Neuron (in vitro differentiated cells): ENCODE measurements at regions not wholly inside any gene's neighbourhood (a gene's known extent, or its start where the extent isn't known, plus 50 kb on each side); places are given as distances from the start of the nearest gene placed in this dataset.
"Not testable (repeated sequence)": the region's sequence is repeated elsewhere in the genome, so short reads cannot be mapped to it uniquely, and the experiment has no call there.

Experiments
- H2AFZ ChIP-seq: one replicate; pipeline ENCODE4 v1.6.1; 2013; ENCODE audit warnings: low read depth, mild to moderate bottlenecking, inconsistent platforms, low read length, moderate library complexity
- H3K27me3 ChIP-seq: one replicate; pipeline ENCODE4 v1.6.1; 2013; ENCODE audit warnings: low read length; ENCODE audit not compliant: insufficient read depth
- H3K36me3 ChIP-seq: one replicate; pipeline ENCODE4 v1.6.1; 2013; ENCODE audit warnings: low read length; ENCODE audit not compliant: insufficient read depth
- H3K4me1 ChIP-seq: one replicate; pipeline ENCODE4 v1.6.1; 2013; ENCODE audit warnings: low read length; ENCODE audit not compliant: insufficient read depth
- H3K4me3 ChIP-seq: 2 replicates; pipeline ENCODE4 v1.5.1; 2013; ENCODE audit warnings: mild to moderate bottlenecking, low read length, moderate library complexity
- H3K9me3 ChIP-seq: one replicate; pipeline ENCODE4 v1.6.1; 2013; ENCODE audit warnings: low read length

DNA sequence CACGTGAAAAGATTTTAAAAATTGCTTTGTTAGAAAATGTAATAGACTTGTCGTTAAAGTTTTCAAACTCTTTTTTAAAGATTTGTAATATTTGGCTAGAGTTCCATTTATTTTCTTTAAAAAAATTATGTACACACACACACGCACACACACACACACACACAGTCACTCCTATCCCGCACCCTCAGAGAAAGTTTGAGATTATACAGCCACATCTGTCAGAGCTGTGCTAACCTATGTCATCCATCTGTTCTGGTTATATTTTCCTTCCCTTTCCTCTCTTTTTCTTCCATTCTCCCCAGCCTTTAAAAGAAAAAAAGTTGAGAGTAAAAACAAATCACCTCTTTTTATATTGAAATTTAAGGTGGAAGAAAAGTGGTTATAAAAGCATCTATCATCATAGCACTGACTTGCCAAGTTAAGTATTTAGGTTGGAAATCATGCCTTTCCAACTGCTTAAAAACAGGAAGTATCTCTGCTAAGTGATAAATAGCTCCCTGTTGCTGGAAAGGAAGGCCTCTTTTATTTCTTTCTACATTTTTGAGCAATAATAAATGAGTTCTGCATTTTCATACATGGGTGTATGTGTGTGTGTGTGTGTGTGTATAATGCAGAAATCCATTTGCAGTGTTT, 163.3 kb upstream of the SPRY1 start:
- H3K36me3 ChIP-seq = no peaks in the 10 kb centered on the region
- peaks cover 19% of the 10 kb centered on the region for H3K4me1 ChIP-seq
- H2AFZ ChIP-seq = no peak overlapping the region
- no peaks in the 10 kb centered on the region for H3K9me3 ChIP-seq
- no peak overlapping the region for H3K4me3 ChIP-seq
- H3K27me3 ChIP-seq = no peaks in the 10 kb centered on the region

DNA sequence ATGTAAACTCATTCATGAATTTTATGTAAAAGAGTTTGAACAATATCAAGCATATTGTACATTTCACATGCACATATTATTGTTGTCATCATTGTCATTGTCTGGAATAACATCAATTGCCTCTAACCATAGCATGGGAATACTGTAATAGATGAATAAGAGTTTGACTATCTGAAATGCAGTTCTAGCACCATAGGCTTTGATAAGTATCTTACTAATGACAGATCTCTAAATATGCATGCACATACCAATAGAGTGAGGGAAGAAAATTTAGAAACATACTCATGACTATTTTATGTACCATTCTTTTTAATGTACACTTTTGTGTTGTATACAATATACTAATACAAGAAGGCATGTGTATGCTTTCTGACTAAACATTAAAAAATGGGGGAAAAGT, 161.6 kb upstream of the SPRY1 start:
- Histone ChIP-seq H3K4me3 (no peak overlapping the region), H3K4me1 (peaks cover 19% of the 10 kb centered on the region), H3K36me3 (no peaks in the 10 kb centered on the region), H2AFZ (no peak overlapping the region), H3K27me3 (no peaks in the 10 kb centered on the region), H3K9me3 (no peaks in the 10 kb centered on the region)

DNA sequence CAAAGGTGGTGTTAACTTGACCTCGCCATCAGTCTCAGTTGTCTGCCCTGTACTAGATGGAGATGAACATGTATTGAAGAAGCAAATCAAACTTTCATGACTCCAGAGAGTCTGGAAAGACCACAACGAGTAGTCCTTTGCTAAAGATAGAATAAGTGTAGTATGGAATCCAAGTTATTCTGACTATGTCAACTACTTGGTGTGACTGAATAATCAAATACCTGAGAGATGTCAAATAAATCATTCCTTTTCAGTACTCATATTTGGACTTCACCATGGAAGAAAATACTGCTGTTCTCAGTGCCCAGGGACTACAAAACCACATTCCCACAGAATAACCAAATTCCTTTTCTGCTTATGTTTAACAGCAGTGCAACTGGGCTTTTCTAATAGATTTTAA, 161.2 kb upstream of the SPRY1 start:
- Histone ChIP-seq H2AFZ (no peak overlapping the region), H3K4me1 (peaks cover 19% of the 10 kb centered on the region), H3K4me3 (no peak overlapping the region), H3K27me3 (no peaks in the 10 kb centered on the region), H3K36me3 (no peaks in the 10 kb centered on the region), H3K9me3 (no peaks in the 10 kb centered on the region)

DNA sequence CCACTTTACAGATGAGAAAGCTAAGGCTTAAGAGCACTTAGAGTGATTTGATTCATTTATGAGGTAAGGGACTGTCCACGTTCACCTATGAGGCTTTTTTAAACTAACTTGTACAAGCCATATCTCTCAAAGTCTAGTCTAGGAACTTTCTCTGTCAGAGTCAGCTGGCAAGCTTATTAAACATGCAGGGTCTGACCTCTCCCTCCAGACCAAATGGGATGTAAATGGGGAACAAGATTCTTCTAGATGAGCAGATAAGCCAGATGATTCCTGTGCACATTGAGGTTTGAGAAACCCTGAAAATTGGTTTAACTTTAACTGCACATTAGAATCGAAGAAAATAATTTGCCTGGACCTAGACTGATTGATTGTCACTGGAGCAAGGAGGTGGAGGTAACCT, 160.0 kb upstream of the SPRY1 start:
- no peak overlapping the region for H2AFZ ChIP-seq
- peaks cover 10% of the 10 kb centered on the region for H3K4me1 ChIP-seq
- H3K36me3 ChIP-seq = no peaks in the 10 kb centered on the region
- H3K27me3 ChIP-seq = no peaks in the 10 kb centered on the region
- no peak overlapping the region for H3K4me3 ChIP-seq
- H3K9me3 ChIP-seq = no peaks in the 10 kb centered on the region

DNA sequence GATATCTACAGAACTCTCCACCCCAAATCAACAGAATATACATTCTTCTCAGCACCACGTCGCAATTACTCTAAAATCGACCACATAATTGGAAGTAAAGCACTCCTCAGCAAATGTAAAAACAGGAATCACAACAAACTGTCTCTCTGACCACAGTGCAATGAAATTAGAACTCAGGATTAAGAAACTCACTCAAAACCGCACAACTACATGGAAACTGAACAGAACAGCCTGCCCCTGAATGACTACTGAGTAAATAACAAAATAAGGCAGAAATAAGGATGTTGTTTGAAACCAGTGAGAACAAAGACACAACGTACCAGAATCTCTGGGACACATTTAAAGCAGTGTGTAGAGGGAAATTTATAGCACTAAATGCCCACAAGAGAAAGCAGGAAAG, 156.3 kb upstream of the SPRY1 start:
- not testable (repeated sequence) for H3K36me3 ChIP-seq, H2AFZ ChIP-seq, H3K27me3 ChIP-seq, H3K4me3 ChIP-seq, H3K9me3 ChIP-seq, H3K4me1 ChIP-seq

DNA sequence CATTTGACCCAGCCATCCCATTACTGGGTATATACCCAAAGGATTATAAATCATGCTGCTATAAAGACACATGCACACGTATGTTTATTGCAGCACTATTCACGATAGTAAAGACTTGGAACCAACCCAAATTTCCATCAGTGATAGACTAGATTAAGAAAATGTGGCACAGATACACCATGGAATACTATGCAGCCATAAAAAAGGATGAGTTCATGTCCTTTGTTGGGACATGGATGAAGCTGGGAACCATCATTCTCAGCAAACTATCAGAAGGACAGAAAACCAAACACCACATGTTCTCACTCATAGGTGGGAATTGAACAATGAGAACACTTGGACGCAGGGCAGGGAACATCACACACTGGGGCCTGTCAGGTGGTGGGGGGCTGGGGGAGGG, 153.4 kb upstream of the SPRY1 start:
- H3K4me3 ChIP-seq, H3K27me3 ChIP-seq, H3K4me1 ChIP-seq, H3K9me3 ChIP-seq, H3K36me3 ChIP-seq, H2AFZ ChIP-seq: not testable (repeated sequence)

DNA sequence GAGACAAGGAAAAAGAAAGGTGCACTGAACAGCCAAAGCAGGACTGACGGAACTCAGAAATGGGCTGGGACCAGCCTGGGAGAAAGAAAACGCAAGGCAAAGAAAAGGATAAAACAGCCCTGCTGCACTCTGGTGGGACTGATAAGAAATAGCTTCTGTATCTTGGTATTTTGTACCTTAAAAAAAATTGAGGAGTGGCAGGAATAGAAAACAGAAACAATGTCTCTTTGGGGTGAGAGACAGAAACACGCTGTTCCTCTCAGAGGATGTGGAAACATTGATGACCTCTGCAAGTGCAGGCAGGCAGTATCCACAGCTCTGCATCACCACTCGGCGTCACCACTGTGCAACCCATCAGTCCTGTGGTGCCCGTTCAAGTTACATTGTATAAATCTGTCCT, 152.5 kb upstream of the SPRY1 start:
- Histone ChIP-seq H3K4me1 (no peaks in the 10 kb centered on the region), H3K9me3 (no peaks in the 10 kb centered on the region), H2AFZ (no peak overlapping the region), H3K36me3 (no peaks in the 10 kb centered on the region), H3K4me3 (no peak overlapping the region), H3K27me3 (no peaks in the 10 kb centered on the region)

DNA sequence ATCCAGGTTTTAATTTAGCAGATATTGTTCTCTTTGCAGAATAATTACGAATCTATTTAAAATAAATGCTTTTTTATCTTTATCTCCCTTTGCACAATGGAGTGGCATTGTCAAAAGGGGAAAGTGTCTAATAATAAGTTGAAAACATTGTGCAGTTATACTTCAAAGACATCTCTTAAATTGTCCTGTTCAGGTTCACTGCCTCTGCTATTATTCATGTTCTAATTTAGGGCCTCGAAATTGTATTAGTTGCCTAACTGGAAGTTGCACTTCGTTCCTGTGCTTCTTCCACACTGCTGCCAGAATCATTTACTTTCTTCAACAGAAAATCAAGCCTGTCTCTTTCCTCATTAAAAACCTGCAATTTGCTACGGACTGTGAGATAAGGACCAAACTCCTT, 150.5 kb upstream of the SPRY1 start:
- H2AFZ ChIP-seq = no peak overlapping the region
- no peak overlapping the region for H3K4me3 ChIP-seq
- H3K36me3 ChIP-seq = no peaks in the 10 kb centered on the region
- no peaks in the 10 kb centered on the region for H3K27me3 ChIP-seq
- no peaks in the 10 kb centered on the region for H3K9me3 ChIP-seq
- no peaks in the 10 kb centered on the region for H3K4me1 ChIP-seq

DNA sequence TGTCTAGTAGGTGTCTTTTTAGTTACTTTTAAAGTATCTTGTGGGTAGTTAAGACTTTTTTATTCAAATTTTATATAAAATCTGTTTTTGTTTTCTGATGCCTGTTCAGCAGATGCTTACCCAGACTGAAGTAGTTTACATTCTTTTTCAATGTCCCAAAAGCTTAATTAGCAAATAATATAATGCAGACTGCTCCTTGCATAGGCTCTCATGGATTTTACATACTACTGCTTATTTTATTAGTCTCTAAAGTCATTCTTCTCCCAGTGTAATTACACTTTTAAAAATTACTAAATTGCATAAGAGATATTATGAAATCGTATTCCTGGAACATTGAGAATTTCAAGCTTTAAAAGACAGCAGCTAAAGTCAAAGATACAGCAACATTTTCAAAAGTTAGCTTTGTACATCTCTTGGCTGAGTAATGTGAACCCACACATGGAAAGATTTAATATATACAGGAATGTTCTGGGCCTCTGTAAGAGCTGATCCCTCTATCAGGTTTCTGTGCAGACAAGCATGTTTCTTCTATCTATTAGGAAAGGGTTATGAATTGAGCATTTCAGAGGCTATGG, 148.4 kb upstream of the SPRY1 start:
- Histone ChIP-seq H3K36me3 (no peaks in the 10 kb centered on the region), H2AFZ (no peak overlapping the region), H3K4me3 (no peak overlapping the region), H3K9me3 (no peaks in the 10 kb centered on the region), H3K27me3 (no peaks in the 10 kb centered on the region), H3K4me1 (no peaks in the 10 kb centered on the region)

DNA sequence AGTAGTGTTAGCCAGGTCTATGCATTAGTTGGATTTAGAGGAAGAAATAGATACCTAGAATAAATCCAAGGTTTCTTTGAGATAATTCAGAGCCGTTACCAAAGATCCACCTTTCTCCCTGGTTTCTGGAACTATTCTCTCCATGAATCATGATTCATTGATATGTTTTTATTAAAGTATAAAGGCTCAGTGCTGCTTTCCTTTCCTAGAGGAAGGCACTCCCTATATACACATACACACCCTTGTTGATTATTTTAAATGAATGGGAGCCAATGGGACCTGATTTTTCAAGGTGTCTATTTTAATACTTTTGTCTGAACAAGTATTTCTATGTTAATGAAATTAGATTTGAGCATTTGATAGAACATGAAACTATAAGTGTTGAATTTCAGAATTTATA, 146.8 kb upstream of the SPRY1 start:
- no peaks in the 10 kb centered on the region for H3K9me3 ChIP-seq
- no peak overlapping the region for H3K4me3 ChIP-seq
- H2AFZ ChIP-seq = no peak overlapping the region
- no peaks in the 10 kb centered on the region for H3K4me1 ChIP-seq
- H3K27me3 ChIP-seq = no peaks in the 10 kb centered on the region
- H3K36me3 ChIP-seq = no peaks in the 10 kb centered on the region

DNA sequence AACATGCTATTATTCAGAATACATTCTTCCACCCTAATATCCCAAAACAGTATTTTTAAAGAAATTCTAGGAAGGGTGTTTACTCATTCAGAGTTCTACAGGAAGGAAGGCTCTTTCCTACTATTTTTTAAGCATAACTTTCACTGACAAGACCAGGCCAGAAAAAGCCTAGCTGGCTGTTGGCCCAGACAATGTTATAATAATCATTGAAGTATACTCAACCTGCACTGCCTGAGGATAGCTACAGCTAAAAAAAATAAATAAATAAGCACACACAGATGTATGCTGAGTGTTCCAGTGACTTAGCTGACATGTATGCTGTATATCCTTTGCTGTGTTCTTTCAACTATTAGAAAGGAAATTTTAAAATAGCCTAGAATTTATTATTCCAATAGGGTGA, 145.8 kb upstream of the SPRY1 start:
- Histone ChIP-seq H2AFZ (no peak overlapping the region), H3K4me1 (no peaks in the 10 kb centered on the region), H3K9me3 (no peaks in the 10 kb centered on the region), H3K27me3 (no peaks in the 10 kb centered on the region), H3K4me3 (no peak overlapping the region), H3K36me3 (no peaks in the 10 kb centered on the region)

DNA sequence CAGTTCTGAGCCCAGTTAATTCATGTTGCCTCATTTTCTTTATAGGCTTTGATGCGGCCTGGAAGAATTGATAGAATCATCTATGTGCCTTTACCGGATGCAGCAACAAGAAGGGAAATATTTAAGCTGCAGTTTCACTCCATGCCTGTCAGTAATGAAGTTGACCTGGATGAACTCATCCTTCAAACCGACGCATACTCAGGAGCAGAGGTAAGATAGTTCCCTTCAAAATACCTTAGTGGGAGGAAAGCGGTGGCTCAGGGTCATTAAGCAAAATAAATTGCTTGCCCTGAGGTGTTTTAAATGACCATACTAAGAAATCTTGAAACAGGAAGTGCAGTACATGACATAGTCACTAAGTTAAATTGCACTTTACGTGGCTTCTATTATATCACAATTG, 140.6 kb upstream of the SPRY1 start:
- Histone ChIP-seq H3K36me3 (no peaks in the 10 kb centered on the region), H3K4me1 (peaks cover 14% of the 10 kb centered on the region), H3K9me3 (no peaks in the 10 kb centered on the region), H3K27me3 (no peaks in the 10 kb centered on the region), H2AFZ (no peak overlapping the region), H3K4me3 (no peak overlapping the region)

DNA sequence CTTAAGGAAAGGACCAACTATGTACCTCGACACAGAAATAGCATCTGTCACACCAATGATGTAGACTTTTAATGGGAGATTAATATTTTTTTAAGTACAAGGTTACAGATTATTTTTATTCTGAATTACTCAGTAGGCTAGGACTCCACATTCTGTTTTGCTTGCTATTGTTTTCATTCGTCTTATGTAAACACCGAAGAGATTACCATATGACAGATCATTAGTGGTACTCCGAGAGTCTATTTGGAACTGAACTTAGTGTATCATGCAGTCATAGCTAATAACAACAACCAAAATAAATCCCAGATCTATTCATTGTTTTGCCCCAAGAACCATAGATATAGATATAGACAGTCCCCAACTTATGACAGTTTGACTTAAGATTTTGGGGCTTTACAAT, 139.7 kb upstream of the SPRY1 start:
- H3K4me1 ChIP-seq = peaks cover 14% of the 10 kb centered on the region
- H3K9me3 ChIP-seq = no peaks in the 10 kb centered on the region
- H2AFZ ChIP-seq = no peak overlapping the region
- H3K36me3 ChIP-seq = no peaks in the 10 kb centered on the region
- H3K27me3 ChIP-seq = no peaks in the 10 kb centered on the region
- H3K4me3 ChIP-seq = no peak overlapping the region

DNA sequence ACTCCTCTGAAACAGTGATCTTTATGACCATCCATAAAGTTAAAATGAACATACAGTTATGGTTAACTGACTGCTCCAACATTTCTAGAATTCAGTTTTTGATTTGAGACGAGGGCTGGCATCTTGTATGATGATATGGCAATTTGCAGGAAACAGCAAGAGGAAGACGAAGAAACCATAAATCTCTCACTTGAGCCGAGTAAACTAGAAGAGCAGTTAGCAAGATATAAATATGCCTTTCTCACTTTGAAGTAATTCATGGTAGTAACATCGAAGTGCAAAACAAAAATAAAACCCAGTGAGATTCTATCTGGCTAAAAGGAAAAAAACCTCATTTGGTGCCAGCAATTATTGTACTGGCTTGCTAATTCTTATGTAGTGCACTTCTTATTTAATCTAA, 139.0 kb upstream of the SPRY1 start:
- Histone ChIP-seq H2AFZ (no peak overlapping the region), H3K36me3 (no peaks in the 10 kb centered on the region), H3K27me3 (no peaks in the 10 kb centered on the region), H3K4me1 (peaks cover 14% of the 10 kb centered on the region), H3K9me3 (no peaks in the 10 kb centered on the region), H3K4me3 (no peak overlapping the region)
